ENCODE measurements at regions not wholly inside any gene's neighbourhood (a gene's known extent, or its start where the extent isn't known, plus 50 kb on each side); places are given as distances from the start of the nearest gene placed in this dataset.

- no peaks in the 10 kb centered on the region for H3K27me3 ChIP-seq (ENCODE audit: insufficient read depth, low read length)
- H3K4me3 ChIP-seq (ENCODE audit: low read length), result no peak overlapping the region
- H3K36me3 ChIP-seq (ENCODE audit: insufficient read depth, low read depth, low read length), result no peaks in the 10 kb centered on the region
- H3K9ac ChIP-seq (ENCODE audit: low read depth, low read length), result no peak overlapping the region
- H3K4me1 ChIP-seq (ENCODE audit: insufficient read depth, low read length), result no peaks in the 10 kb centered on the region; the same call in 1 of the 2 replicates
- H3K27ac ChIP-seq (ENCODE audit: low read length), result no peak overlapping the region
- no peaks in the 10 kb centered on the region for H3K9me3 ChIP-seq (ENCODE audit: insufficient read depth, low read depth, low read length)
Observed at GRCh38 chr15:62981071-62981470, 61.5 kb upstream of the TPM1 start.

GRCh38 chr15:62983956-62984355 is 58.6 kb upstream of the TPM1 start:
- no peak overlapping the region for H3K4me3 ChIP-seq (ENCODE audit: low read length)
- no peaks in the 10 kb centered on the region for H3K9me3 ChIP-seq (ENCODE audit: insufficient read depth, low read depth, low read length)
- no peaks in the 10 kb centered on the region; the same call in 1 of the 2 replicates for H3K4me1 ChIP-seq (ENCODE audit: insufficient read depth, low read length)
- no peaks in the 10 kb centered on the region for H3K36me3 ChIP-seq (ENCODE audit: insufficient read depth, low read depth, low read length)
- H3K9ac ChIP-seq (ENCODE audit: low read depth, low read length), result no peak overlapping the region
- H3K27me3 ChIP-seq (ENCODE audit: insufficient read depth, low read length), result no peaks in the 10 kb centered on the region
- no peak overlapping the region for H3K27ac ChIP-seq (ENCODE audit: low read length)

DNA sequence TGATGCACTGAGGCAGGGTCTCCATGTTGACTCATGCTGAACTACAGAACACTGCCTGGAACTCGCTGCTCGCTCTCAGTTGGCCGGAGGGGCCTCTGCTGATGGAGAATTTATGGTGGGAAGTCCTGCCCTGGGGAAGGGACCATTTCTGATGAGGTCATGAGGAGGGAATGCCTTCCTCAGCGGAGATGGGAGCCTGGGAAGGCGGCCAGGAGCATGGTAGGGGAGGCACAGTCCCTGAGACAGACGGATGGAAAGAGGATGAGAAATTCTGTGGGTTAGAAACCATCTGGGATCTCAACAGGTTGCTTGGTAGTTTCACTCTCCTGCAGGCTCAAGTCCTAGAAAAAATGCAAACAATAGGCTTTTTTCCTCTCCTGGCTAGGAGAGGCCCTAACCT is 56.8 kb upstream of the TPM1 start:
- no peaks in the 10 kb centered on the region; the same call in 1 of the 2 replicates for H3K4me1 ChIP-seq (ENCODE audit: insufficient read depth, low read length)
- H3K27me3 ChIP-seq (ENCODE audit: insufficient read depth, low read length), result no peaks in the 10 kb centered on the region
- H3K27ac ChIP-seq (ENCODE audit: low read length), result no peak overlapping the region
- no peak overlapping the region for H3K4me3 ChIP-seq (ENCODE audit: low read length)
- no peaks in the 10 kb centered on the region for H3K9me3 ChIP-seq (ENCODE audit: insufficient read depth, low read depth, low read length)
- no peak overlapping the region for H3K9ac ChIP-seq (ENCODE audit: low read depth, low read length)
- no peaks in the 10 kb centered on the region for H3K36me3 ChIP-seq (ENCODE audit: insufficient read depth, low read depth, low read length)

GRCh38 chr15:62986948-62987347 is 55.6 kb upstream of the TPM1 start:
- no peaks in the 10 kb centered on the region for H3K27me3 ChIP-seq (ENCODE audit: insufficient read depth, low read length)
- no peak overlapping the region for H3K9ac ChIP-seq (ENCODE audit: low read depth, low read length)
- no peaks in the 10 kb centered on the region for H3K9me3 ChIP-seq (ENCODE audit: insufficient read depth, low read depth, low read length)
- no peak overlapping the region for H3K4me3 ChIP-seq (ENCODE audit: low read length)
- H3K27ac ChIP-seq (ENCODE audit: low read length), result no peak overlapping the region
- H3K4me1 ChIP-seq (ENCODE audit: insufficient read depth, low read length), result no peaks in the 10 kb centered on the region; the same call in 1 of the 2 replicates
- no peaks in the 10 kb centered on the region for H3K36me3 ChIP-seq (ENCODE audit: insufficient read depth, low read depth, low read length)

GRCh38 chr15:62988701-62989100 is 53.8 kb upstream of the TPM1 start:
- no peak overlapping the region for H3K4me3 ChIP-seq (ENCODE audit: low read length)
- no peak overlapping the region for H3K9ac ChIP-seq (ENCODE audit: low read depth, low read length)
- H3K27me3 ChIP-seq (ENCODE audit: insufficient read depth, low read length), result no peaks in the 10 kb centered on the region
- no peak overlapping the region for H3K27ac ChIP-seq (ENCODE audit: low read length)
- no peaks in the 10 kb centered on the region for H3K36me3 ChIP-seq (ENCODE audit: insufficient read depth, low read depth, low read length)
- H3K9me3 ChIP-seq (ENCODE audit: insufficient read depth, low read depth, low read length), result no peaks in the 10 kb centered on the region
- peaks cover 3% of the 10 kb centered on the region for H3K4me1 ChIP-seq (ENCODE audit: insufficient read depth, low read length)

DNA sequence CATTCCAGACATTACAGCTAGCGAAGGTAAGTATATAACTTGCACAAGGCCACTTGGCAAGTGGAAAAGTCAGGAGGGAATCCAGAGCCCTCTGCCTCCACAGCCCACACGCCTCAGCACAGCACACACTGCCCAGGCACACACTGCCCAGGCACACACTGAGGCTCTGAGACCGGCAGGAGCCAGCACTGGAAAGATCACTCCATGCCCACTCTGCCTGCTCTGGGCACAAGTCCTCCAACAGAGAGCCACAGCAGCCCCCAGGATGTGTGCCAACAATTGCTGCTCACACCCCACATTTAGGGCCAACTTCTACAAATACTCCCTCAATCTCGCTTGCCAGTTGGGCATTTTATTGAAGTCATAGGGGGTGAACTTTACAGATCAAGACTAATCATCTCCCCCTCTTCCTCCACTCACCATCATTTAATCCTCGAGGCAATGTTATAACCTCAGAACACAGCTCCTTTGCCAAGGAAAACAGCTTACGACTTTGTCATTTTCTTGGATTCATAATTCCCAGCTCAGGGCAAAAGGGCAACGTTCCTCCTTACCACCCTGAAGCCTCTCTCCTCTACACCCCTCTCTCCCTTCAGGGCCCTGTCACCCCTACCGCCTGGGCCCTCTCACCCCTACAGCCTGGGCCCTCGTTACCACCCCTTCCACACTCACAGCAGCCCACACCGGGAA is 53.0 kb upstream of the TPM1 start:
- Histone ChIP-seq H3K27ac (ENCODE audit: low read length) (no peak overlapping the region), H3K27me3 (ENCODE audit: insufficient read depth, low read length) (no peaks in the 10 kb centered on the region), H3K4me1 (ENCODE audit: insufficient read depth, low read length) (peaks cover 3% of the 10 kb centered on the region), H3K9me3 (ENCODE audit: insufficient read depth, low read depth, low read length) (no peaks in the 10 kb centered on the region), H3K4me3 (ENCODE audit: low read length) (no peak overlapping the region), H3K9ac (ENCODE audit: low read depth, low read length) (no peak overlapping the region), H3K36me3 (ENCODE audit: insufficient read depth, low read depth, low read length) (no peaks in the 10 kb centered on the region)

GRCh38 chr15:62991698-62992097 is 50.8 kb upstream of the TPM1 start:
- H3K4me3 ChIP-seq (ENCODE audit: low read length), result no peak overlapping the region
- peaks cover 3% of the 10 kb centered on the region for H3K4me1 ChIP-seq (ENCODE audit: insufficient read depth, low read length)
- no peak overlapping the region for H3K9ac ChIP-seq (ENCODE audit: low read depth, low read length)
- H3K36me3 ChIP-seq (ENCODE audit: insufficient read depth, low read depth, low read length), result no peaks in the 10 kb centered on the region
- no peak overlapping the region for H3K27ac ChIP-seq (ENCODE audit: low read length)
- H3K9me3 ChIP-seq (ENCODE audit: insufficient read depth, low read depth, low read length), result no peaks in the 10 kb centered on the region
- no peaks in the 10 kb centered on the region for H3K27me3 ChIP-seq (ENCODE audit: insufficient read depth, low read length)

GRCh38 chr15:62992302-62992701 is 50.2 kb upstream of the TPM1 start:
- Histone ChIP-seq H3K9me3 (ENCODE audit: insufficient read depth, low read depth, low read length) (no peaks in the 10 kb centered on the region), H3K27ac (ENCODE audit: low read length) (no peak overlapping the region), H3K9ac (ENCODE audit: low read depth, low read length) (no peak overlapping the region), H3K36me3 (ENCODE audit: insufficient read depth, low read depth, low read length) (no peaks in the 10 kb centered on the region), H3K27me3 (ENCODE audit: insufficient read depth, low read length) (no peaks in the 10 kb centered on the region), H3K4me1 (ENCODE audit: insufficient read depth, low read length) (peaks cover 3% of the 10 kb centered on the region), H3K4me3 (ENCODE audit: low read length) (no peak overlapping the region)

Data from iPS-20b (cell line).